ENCODE measurements at regions not wholly inside any gene's neighbourhood (a gene's known extent, or its start where the extent isn't known, plus 50 kb on each side); places are given as distances from the start of the nearest gene placed in this dataset.

- peaks cover 7% of the 10 kb centered on the region; the same call in 1 of the 2 replicates for H3K9me3 Mint-ChIP-seq
- CTCF ChIA-PET = no interaction called here
These were observed 895.7 kb downstream of the XPNPEP1 start for GRCh38 chr10:109027534-109028185.

GRCh38 chr10:109025172-109025571 lies 898.1 kb downstream of the XPNPEP1 start:
- no peak overlapping the region for H3K4me3 Mint-ChIP-seq
- DNase-seq (ENCODE audit: low spot score) (no peak), ATAC-seq (no peak)
- no peak overlapping the region for H3K27ac Mint-ChIP-seq
- H3K27me3 Mint-ChIP-seq (ENCODE audit: low read depth) = no peaks in the 10 kb centered on the region
- CTCF ChIA-PET = no interaction called here
- no peaks in the 10 kb centered on the region for H3K36me3 Mint-ChIP-seq
- POLR2A ChIA-PET = no interaction called here
- peaks cover 7% of the 10 kb centered on the region; the same call in 1 of the 2 replicates for H3K9me3 Mint-ChIP-seq
- TF ChIP-seq ZNF219 (CRISPR knock-in tag; IDR thresholded peaks at IDR 0.05; ENCODE audit: borderline replicate concordance) (no peak), FOXP1 (CRISPR knock-in tag; IDR thresholded peaks at IDR 0.05; ENCODE audit: borderline replicate concordance) (no peak), CTCF (IDR thresholded peaks at IDR 0.05) (no peak), USF2 (CRISPR knock-in tag; IDR thresholded peaks at IDR 0.05) (no peak), ZSCAN18 (CRISPR knock-in tag; IDR thresholded peaks at IDR 0.05) (no peak), ZNF317 (CRISPR knock-in tag; IDR thresholded peaks at IDR 0.05; ENCODE audit: borderline replicate concordance, low read depth) (no peak), CDX4 (CRISPR knock-in tag; IDR thresholded peaks at IDR 0.05; ENCODE audit: borderline replicate concordance) (no peak), PREB (CRISPR knock-in tag; IDR thresholded peaks at IDR 0.05; ENCODE audit: borderline replicate concordance) (no peak), RELA (CRISPR knock-in tag; IDR thresholded peaks at IDR 0.05; ENCODE audit: borderline replicate concordance) (no peak), PRRX2 (CRISPR knock-in tag; IDR thresholded peaks at IDR 0.05) (no peak), ZNF396 (CRISPR knock-in tag; IDR thresholded peaks at IDR 0.05; ENCODE audit: borderline replicate concordance) (no peak), E2F5 (CRISPR knock-in tag; IDR thresholded peaks at IDR 0.05) (no peak)
- H3K4me1 Mint-ChIP-seq = peaks cover 4% of the 10 kb centered on the region

More at GRCh38 chr10:109027534-109028185, 895.7 kb downstream of the XPNPEP1 start:
- DNase-seq (ENCODE audit: low spot score) (no peak), ATAC-seq (no peak)
- Mint-ChIP-seq H3K36me3 (no peaks in the 10 kb centered on the region), H3K4me3 (no peak overlapping the region), H3K27me3 (ENCODE audit: low read depth) (no peaks in the 10 kb centered on the region), H3K27ac (no peak overlapping the region), H3K4me1 (peaks cover 2% of the 10 kb centered on the region)
- TF ChIP-seq NR1H2 (CRISPR knock-in tag; IDR thresholded peaks at IDR 0.05) = no peak
- no peak for TF ChIP-seq ZNF263 (CRISPR knock-in tag; IDR thresholded peaks at IDR 0.05; ENCODE audit: low read depth)
- TF ChIP-seq IRF1 (CRISPR knock-in tag; IDR thresholded peaks at IDR 0.05) = no peak
- TF ChIP-seq GRHL2 (CRISPR knock-in tag; IDR thresholded peaks at IDR 0.05; ENCODE audit: insufficient replicate concordance, severe bottlenecking) = no peak
- TF ChIP-seq CREM (CRISPR knock-in tag; IDR thresholded peaks at IDR 0.05) = no peak
- TF ChIP-seq NFATC4 (CRISPR knock-in tag; IDR thresholded peaks at IDR 0.05) = no peak
- no peak for TF ChIP-seq ZNF416 (CRISPR knock-in tag; IDR thresholded peaks at IDR 0.05)
- TF ChIP-seq TEAD4 (CRISPR knock-in tag; IDR thresholded peaks at IDR 0.05) = no peak
- TF ChIP-seq E2F4 (CRISPR knock-in tag; IDR thresholded peaks at IDR 0.05; ENCODE audit: borderline replicate concordance, low read depth) = no peak
- POLR2A ChIA-PET = no interaction called here

Measured in WTC11 (cell line).